Vagina (tissue), 2 donors: ENCODE measurements at regions not wholly inside any gene's neighbourhood (a gene's known extent, or its start where the extent isn't known, plus 50 kb on each side); places are given as distances from the start of the nearest gene placed in this dataset.

ENCODE experiments used
- POLR2A ChIP-seq, 2 donors: fragments of 450-650 bp; IDR thresholded peaks; one replicate each; pipeline ENCODE4 v1.6.1; 2017; ENCODE audit warnings: antibody characterized with exemption in 2 of 2, mild to moderate bottlenecking in 2 of 2, moderate library complexity in 2 of 2
- POLR2AphosphoS5 ChIP-seq, 2 donors: sonication (generic); formaldehyde crosslinking; IDR thresholded peaks; one replicate each; pipeline ENCODE4 v1.9.0; 2017; ENCODE audit warnings: antibody characterized with exemption in 2 of 2, mild to moderate bottlenecking in 2 of 2, low read depth in 1 of 2; ENCODE audit not compliant: insufficient read depth in 1 of 2
- TF ChIP-seq, protein P1 (sequence below), 3 experiments: fragments of 450-650 bp in 2 of 3; fragments of 200-600 bp in 1 of 3; sonication (generic) in 1 of 3; IDR thresholded peaks; one replicate each; pipeline ENCODE4 v1.5.1; 2017 to 2019; ENCODE audit warnings: antibody characterized with exemption in 3 of 3, mild to moderate bottlenecking in 2 of 3, moderate library complexity in 2 of 3

- TF ChIP-seq, protein P1, sequence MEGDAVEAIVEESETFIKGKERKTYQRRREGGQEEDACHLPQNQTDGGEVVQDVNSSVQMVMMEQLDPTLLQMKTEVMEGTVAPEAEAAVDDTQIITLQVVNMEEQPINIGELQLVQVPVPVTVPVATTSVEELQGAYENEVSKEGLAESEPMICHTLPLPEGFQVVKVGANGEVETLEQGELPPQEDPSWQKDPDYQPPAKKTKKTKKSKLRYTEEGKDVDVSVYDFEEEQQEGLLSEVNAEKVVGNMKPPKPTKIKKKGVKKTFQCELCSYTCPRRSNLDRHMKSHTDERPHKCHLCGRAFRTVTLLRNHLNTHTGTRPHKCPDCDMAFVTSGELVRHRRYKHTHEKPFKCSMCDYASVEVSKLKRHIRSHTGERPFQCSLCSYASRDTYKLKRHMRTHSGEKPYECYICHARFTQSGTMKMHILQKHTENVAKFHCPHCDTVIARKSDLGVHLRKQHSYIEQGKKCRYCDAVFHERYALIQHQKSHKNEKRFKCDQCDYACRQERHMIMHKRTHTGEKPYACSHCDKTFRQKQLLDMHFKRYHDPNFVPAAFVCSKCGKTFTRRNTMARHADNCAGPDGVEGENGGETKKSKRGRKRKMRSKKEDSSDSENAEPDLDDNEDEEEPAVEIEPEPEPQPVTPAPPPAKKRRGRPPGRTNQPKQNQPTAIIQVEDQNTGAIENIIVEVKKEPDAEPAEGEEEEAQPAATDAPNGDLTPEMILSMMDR (IDR thresholded peaks at IDR 0.05): no peak
- TF ChIP-seq POLR2A (IDR thresholded peaks at IDR 0.05): no peak
- TF ChIP-seq POLR2AphosphoS5 (IDR thresholded peaks at IDR 0.05; ENCODE audit: insufficient read depth in 1 of 2, low read depth in 1 of 2): no peak
Measured at GRCh38 chr6:48912503-48912902, 550.5 kb downstream of the MMUT start.
